Vagina (tissue), 2 donors: ENCODE measurements at regions not wholly inside any gene's neighbourhood (a gene's known extent, or its start where the extent isn't known, plus 50 kb on each side); places are given as distances from the start of the nearest gene placed in this dataset.

Experiments
- DNase-seq, 2 donors: peaks; one replicate each; pipeline ENCODE4 v3.0.0-alpha.2; 2017; ENCODE audit errors: extremely low spot score in 2 of 2
- H3K27ac ChIP-seq: fragments of 200-600 bp; sonication (generic); one replicate; pipeline ENCODE4 v1.5.1; 2019
- H3K27me3 ChIP-seq: fragments of 200-600 bp; sonication (generic); one replicate; pipeline ENCODE4 v1.5.1; 2019
- H3K36me3 ChIP-seq, 2 donors: fragments of 200-600 bp; sonication (generic); one replicate each; pipeline ENCODE4 v1.5.1; 2017 to 2019
- H3K4me1 ChIP-seq: fragments of 200-600 bp; sonication (generic); one replicate; pipeline ENCODE4 v1.5.1; 2019
- H3K4me3 ChIP-seq, 2 donors: fragments of 200-600 bp; sonication (generic); 1 replicate in 1 of 2; 2 replicates in 1 of 2; pipeline ENCODE4 v1.5.1; 2016 to 2019
- H3K9me3 ChIP-seq: fragments of 200-600 bp; sonication (generic); one replicate; pipeline ENCODE4 v1.5.1; 2019
- CTCF ChIP-seq, 3 experiments: fragments of 450-650 bp in 2 of 3; fragments of 200-600 bp in 1 of 3; sonication (generic) in 1 of 3; IDR thresholded peaks; one replicate each; pipeline ENCODE4 v1.5.1; 2017 to 2019; ENCODE audit warnings: antibody characterized with exemption in 3 of 3, mild to moderate bottlenecking in 2 of 3, moderate library complexity in 2 of 3
- POLR2A ChIP-seq, 2 donors: fragments of 450-650 bp; IDR thresholded peaks; one replicate each; pipeline ENCODE4 v1.6.1; 2017; ENCODE audit warnings: antibody characterized with exemption in 2 of 2, mild to moderate bottlenecking in 2 of 2, moderate library complexity in 2 of 2
- POLR2AphosphoS5 ChIP-seq, 2 donors: sonication (generic); formaldehyde crosslinking; IDR thresholded peaks; one replicate each; pipeline ENCODE4 v1.9.0; 2017; ENCODE audit warnings: antibody characterized with exemption in 2 of 2, mild to moderate bottlenecking in 2 of 2, low read depth in 1 of 2; ENCODE audit not compliant: insufficient read depth in 1 of 2
- intact Hi-C: fragments of 100-400 bp; cut with DNase I; formaldehyde crosslinking; loops from one replicate; pipeline ENCODE4 v1.15.1; 2023

- H3K27ac ChIP-seq = no peak overlapping the region
- H3K4me3 ChIP-seq = no peak overlapping the region
- H3K4me1 ChIP-seq = no peaks in the 10 kb centered on the region
- DNase-seq = no peak
- no peak for TF ChIP-seq POLR2AphosphoS5 (IDR thresholded peaks at IDR 0.05; ENCODE audit: insufficient read depth in 1 of 2, low read depth in 1 of 2)
- TF ChIP-seq CTCF (IDR thresholded peaks at IDR 0.05) = no peak
- TF ChIP-seq POLR2A (IDR thresholded peaks at IDR 0.05) = no peak
- no peaks in the 10 kb centered on the region for H3K27me3 ChIP-seq
- H3K9me3 ChIP-seq = no peaks in the 10 kb centered on the region
- intact Hi-C loops = no loop called here
- H3K36me3 ChIP-seq = no peaks in the 10 kb centered on the region
These were observed 830.8 kb upstream of the POU3F4 start for GRCh38 chrX:82677286-82677685.

DNA sequence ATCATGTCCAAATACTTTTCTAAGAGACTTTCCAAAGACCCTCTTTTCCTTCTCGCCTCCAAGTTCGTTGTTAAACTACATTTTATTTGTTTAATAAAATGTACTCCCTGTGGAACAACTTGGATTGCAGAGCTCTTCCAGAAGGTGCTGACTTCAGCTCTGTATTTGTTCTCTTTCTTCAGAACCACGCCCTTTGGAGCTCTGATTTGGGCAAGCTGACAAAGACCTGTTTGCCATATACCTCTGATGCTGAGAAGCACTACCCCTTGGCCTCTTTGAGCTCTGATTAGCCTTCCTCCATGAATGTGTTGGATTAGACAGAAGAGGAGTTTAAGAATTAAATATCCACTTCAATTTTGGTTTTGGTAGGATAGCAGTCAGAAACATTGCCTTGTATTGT lies 815.1 kb upstream of the POU3F4 start:
- TF ChIP-seq POLR2AphosphoS5 (IDR thresholded peaks at IDR 0.05; ENCODE audit: insufficient read depth in 1 of 2, low read depth in 1 of 2) (no peak), CTCF (IDR thresholded peaks at IDR 0.05) (no peak), POLR2A (IDR thresholded peaks at IDR 0.05) (no peak)
- H3K9me3 ChIP-seq = no peaks in the 10 kb centered on the region
- intact Hi-C loops = no loop called here
- no peak overlapping the region for H3K27ac ChIP-seq
- no peaks in the 10 kb centered on the region for H3K27me3 ChIP-seq
- no peak overlapping the region for H3K4me3 ChIP-seq
- no peaks in the 10 kb centered on the region for H3K4me1 ChIP-seq
- H3K36me3 ChIP-seq = no peaks in the 10 kb centered on the region
- no peak for DNase-seq

DNA sequence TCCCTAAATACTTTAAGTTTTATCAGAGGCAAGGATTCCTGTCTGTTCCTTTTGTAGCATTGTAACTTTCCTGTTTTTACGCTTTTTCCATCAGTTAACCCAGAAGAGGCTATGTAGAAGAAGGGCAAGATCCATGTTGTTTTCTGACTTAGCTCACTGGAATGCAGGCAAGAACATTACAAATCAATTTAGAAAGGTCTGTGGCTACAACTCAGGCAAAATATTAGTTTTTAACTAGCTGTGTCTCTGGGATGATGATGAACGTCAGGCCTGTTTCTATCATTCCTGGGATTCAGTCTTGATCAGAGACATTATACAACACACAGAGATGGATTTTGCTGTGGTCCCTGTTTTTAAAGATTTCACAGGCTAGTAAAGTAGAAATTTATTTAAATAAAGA lies 813.0 kb upstream of the POU3F4 start:
- intact Hi-C loops = no loop called here
- no peak overlapping the region for H3K4me3 ChIP-seq

GRCh38 chrX:82703551-82703950 lies 804.5 kb upstream of the POU3F4 start:
- DNase-seq = no peak
- H3K4me3 ChIP-seq = no peak overlapping the region
- TF ChIP-seq CTCF (IDR thresholded peaks at IDR 0.05) (no peak), POLR2AphosphoS5 (IDR thresholded peaks at IDR 0.05; ENCODE audit: insufficient read depth in 1 of 2, low read depth in 1 of 2) (no peak), POLR2A (IDR thresholded peaks at IDR 0.05) (no peak)
- H3K27me3 ChIP-seq = no peaks in the 10 kb centered on the region
- no peaks in the 10 kb centered on the region for H3K9me3 ChIP-seq
- H3K4me1 ChIP-seq = no peaks in the 10 kb centered on the region
- H3K36me3 ChIP-seq = no peaks in the 10 kb centered on the region
- intact Hi-C loops = no loop called here
- H3K27ac ChIP-seq = no peak overlapping the region

More for the DNA sequence above, 813.0 kb upstream of the POU3F4 start:
- Histone ChIP-seq H3K36me3 (no peaks in the 10 kb centered on the region), H3K4me1 (no peaks in the 10 kb centered on the region), H3K27ac (no peak overlapping the region), H3K27me3 (no peaks in the 10 kb centered on the region), H3K9me3 (no peaks in the 10 kb centered on the region)
- DNase-seq = no peak
- TF ChIP-seq CTCF (IDR thresholded peaks at IDR 0.05) (no peak), POLR2A (IDR thresholded peaks at IDR 0.05) (no peak), POLR2AphosphoS5 (IDR thresholded peaks at IDR 0.05; ENCODE audit: insufficient read depth in 1 of 2, low read depth in 1 of 2) (no peak)

DNA sequence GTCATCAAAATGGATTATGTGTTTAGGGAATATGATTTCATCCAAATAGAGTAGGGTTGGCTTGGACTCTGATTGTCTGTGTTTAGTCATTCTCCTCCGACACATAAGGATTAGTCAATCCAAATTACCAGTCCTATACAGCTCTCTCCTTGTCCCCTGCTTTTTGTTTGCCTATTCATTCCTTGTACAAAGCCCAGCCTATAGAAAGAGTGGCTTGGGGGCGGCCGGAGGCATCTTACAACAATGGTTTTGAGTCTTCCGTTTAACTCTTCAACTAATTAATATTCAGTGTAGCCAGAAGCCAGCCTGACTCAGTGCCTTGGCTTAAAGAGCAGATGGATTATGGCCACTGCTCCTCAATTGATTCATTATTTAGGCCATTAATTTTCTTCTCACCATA lies 796.6 kb upstream of the POU3F4 start:
- no peak for TF ChIP-seq POLR2AphosphoS5 (IDR thresholded peaks at IDR 0.05; ENCODE audit: insufficient read depth in 1 of 2, low read depth in 1 of 2)
- no peak for TF ChIP-seq POLR2A (IDR thresholded peaks at IDR 0.05)
- no peak for TF ChIP-seq CTCF (IDR thresholded peaks at IDR 0.05)
- H3K9me3 ChIP-seq = no peaks in the 10 kb centered on the region
- intact Hi-C loops = no loop called here
- H3K36me3 ChIP-seq = no peaks in the 10 kb centered on the region
- no peaks in the 10 kb centered on the region for H3K4me1 ChIP-seq
- DNase-seq = no peak
- H3K4me3 ChIP-seq = no peak overlapping the region
- no peaks in the 10 kb centered on the region for H3K27me3 ChIP-seq
- no peak overlapping the region for H3K27ac ChIP-seq
